Activated CD4-positive, alpha-beta memory T cell treated with anti-CD3 and anti-CD28 coated beads for 36 hours (primary cell): ENCODE measurements at regions not wholly inside any gene's neighbourhood (a gene's known extent, or its start where the extent isn't known, plus 50 kb on each side); places are given as distances from the start of the nearest gene placed in this dataset.
"Not testable (repeated sequence)": the region's sequence is repeated elsewhere in the genome, so short reads cannot be mapped to it uniquely, and the experiment has no call there.

Experiments used
- CTCF ChIA-PET: fragments of 350-600 bp; sonication (Branson Sonifier 250); formaldehyde crosslinking; loops from one replicate; lab custom pipeline; 2021; ENCODE audit warnings: antibody characterized with exemption, inconsistent platforms; lab: Charles Lee
- POLR2A ChIA-PET: fragments of 350-600 bp; sonication (Branson Sonifier 250); formaldehyde crosslinking; loops from one replicate; lab custom pipeline; 2021; ENCODE audit warnings: antibody characterized with exemption; lab: Charles Lee
- DNase-seq: peaks from one replicate; pipeline ENCODE4 v3.0.0-alpha.2; 2020
- H3K27ac Mint-ChIP-seq: one replicate; pipeline ENCODE4 v1.8.0; 2021; ENCODE audit warnings: mixed read lengths
- H3K27me3 Mint-ChIP-seq: one replicate; pipeline ENCODE4 v1.8.0; 2021; ENCODE audit warnings: mixed read lengths
- H3K36me3 Mint-ChIP-seq: one replicate; pipeline ENCODE4 v1.8.0; 2021; ENCODE audit warnings: mixed read lengths
- H3K4me1 Mint-ChIP-seq: one replicate; pipeline ENCODE4 v1.8.0; 2021; ENCODE audit warnings: low read depth, mixed read lengths
- H3K4me3 Mint-ChIP-seq: one replicate; pipeline ENCODE4 v1.8.0; 2021; ENCODE audit warnings: mild to moderate bottlenecking, mixed read lengths
- H3K9me3 Mint-ChIP-seq: one replicate; pipeline ENCODE4 v1.8.0; 2021; ENCODE audit warnings: mixed read lengths
- intact Hi-C: fragments of 100-400 bp; cut with micrococcal nuclease; formaldehyde crosslinking; loops from one replicate; pipeline ENCODE4 v1.15.1; 2023

GRCh38 chr4:131411393-131411792, 1737.7 kb upstream of the PCDH10 start:
- intact Hi-C loops, result no loop called here
- Mint-ChIP-seq H3K27me3 (no peaks in the 10 kb centered on the region), H3K4me1 (no peaks in the 10 kb centered on the region), H3K4me3 (no peak overlapping the region), H3K9me3 (peaks cover 6% of the 10 kb centered on the region), H3K27ac (no peak overlapping the region), H3K36me3 (no peaks in the 10 kb centered on the region)
- CTCF ChIA-PET, result no interaction called here
- no peak for DNase-seq
- POLR2A ChIA-PET, result no interaction called here

GRCh38 chr4:131419147-131419546, 1729.9 kb upstream of the PCDH10 start:
- Mint-ChIP-seq H3K27ac (no peak overlapping the region), H3K36me3 (no peaks in the 10 kb centered on the region)

GRCh38 chr4:131426023-131426758, 1722.9 kb upstream of the PCDH10 start:
- Mint-ChIP-seq H3K36me3 (no peaks in the 10 kb centered on the region), H3K27me3 (no peaks in the 10 kb centered on the region), H3K4me3 (no peak overlapping the region), H3K9me3 (peaks cover 16% of the 10 kb centered on the region), H3K27ac (no peak overlapping the region), H3K4me1 (no peaks in the 10 kb centered on the region)
- intact Hi-C loops, result no loop called here
- DNase-seq, result no peak
- CTCF ChIA-PET, result no interaction called here
- POLR2A ChIA-PET, result no interaction called here

More at GRCh38 chr4:131419147-131419546, 1729.9 kb upstream of the PCDH10 start:
- ChIA-PET POLR2A (no interaction called here), CTCF (no interaction called here)
- no peak for DNase-seq
- intact Hi-C loops, result no loop called here
- Mint-ChIP-seq H3K4me1 (no peaks in the 10 kb centered on the region), H3K27me3 (no peaks in the 10 kb centered on the region), H3K9me3 (peaks cover 4% of the 10 kb centered on the region), H3K4me3 (no peak overlapping the region)

- Mint-ChIP-seq H3K27ac (no peak overlapping the region), H3K4me3 (no peak overlapping the region), H3K27me3 (no peaks in the 10 kb centered on the region), H3K36me3 (no peaks in the 10 kb centered on the region), H3K9me3 (peaks cover 14% of the 10 kb centered on the region), H3K4me1 (no peaks in the 10 kb centered on the region)
- no peak for DNase-seq
- ChIA-PET CTCF (no interaction called here), POLR2A (no interaction called here)
- intact Hi-C loops, result no loop called here
Measured at GRCh38 chr4:131427000-131427399, 1722.1 kb upstream of the PCDH10 start.

GRCh38 chr4:131430302-131430701, 1718.8 kb upstream of the PCDH10 start:
- Mint-ChIP-seq H3K9me3 (peaks cover 15% of the 10 kb centered on the region), H3K36me3 (no peaks in the 10 kb centered on the region), H3K4me1 (no peaks in the 10 kb centered on the region), H3K4me3 (no peak overlapping the region), H3K27ac (no peak overlapping the region), H3K27me3 (no peaks in the 10 kb centered on the region)
- no peak for DNase-seq
- CTCF ChIA-PET, result no interaction called here
- POLR2A ChIA-PET, result no interaction called here
- intact Hi-C loops, result no loop called here

- intact Hi-C loops, result no loop called here
- Mint-ChIP-seq H3K27me3 (no peaks in the 10 kb centered on the region), H3K4me1 (no peaks in the 10 kb centered on the region), H3K27ac (no peak overlapping the region), H3K4me3 (no peak overlapping the region), H3K9me3 (peaks cover 24% of the 10 kb centered on the region), H3K36me3 (no peaks in the 10 kb centered on the region)
- DNase-seq, result no peak
- ChIA-PET CTCF (no interaction called here), POLR2A (no interaction called here)
Measured at GRCh38 chr4:131441004-131441688, 1707.9 kb upstream of the PCDH10 start.

- no peak overlapping the region for H3K27ac Mint-ChIP-seq
- H3K9me3 Mint-ChIP-seq, result no peaks in the 10 kb centered on the region
- DNase-seq, result no peak
- ChIA-PET POLR2A (no interaction called here), CTCF (no interaction called here)
- H3K27me3 Mint-ChIP-seq, result no peaks in the 10 kb centered on the region
- no peaks in the 10 kb centered on the region for H3K36me3 Mint-ChIP-seq
- no peaks in the 10 kb centered on the region for H3K4me1 Mint-ChIP-seq
- no peak overlapping the region for H3K4me3 Mint-ChIP-seq
- intact Hi-C loops, result no loop called here
Measured at GRCh38 chr4:131447883-131448282, 1701.2 kb upstream of the PCDH10 start.

GRCh38 chr4:131450572-131451209, 1698.4 kb upstream of the PCDH10 start:
- DNase-seq, result no peak
- H3K9me3 Mint-ChIP-seq, result peaks cover 12% of the 10 kb centered on the region
- H3K27ac Mint-ChIP-seq, result no peak overlapping the region
- H3K27me3 Mint-ChIP-seq, result no peaks in the 10 kb centered on the region
- H3K36me3 Mint-ChIP-seq, result no peaks in the 10 kb centered on the region
- no peaks in the 10 kb centered on the region for H3K4me1 Mint-ChIP-seq
- POLR2A ChIA-PET, result no interaction called here
- intact Hi-C loops, result no loop called here
- H3K4me3 Mint-ChIP-seq, result no peak overlapping the region
- CTCF ChIA-PET, result no interaction called here

- intact Hi-C loops, result no loop called here
- H3K27me3 Mint-ChIP-seq, result no peaks in the 10 kb centered on the region
- no peak overlapping the region for H3K27ac Mint-ChIP-seq
- no peaks in the 10 kb centered on the region for H3K36me3 Mint-ChIP-seq
- no peaks in the 10 kb centered on the region for H3K4me1 Mint-ChIP-seq
- ChIA-PET CTCF (no interaction called here), POLR2A (no interaction called here)
- peaks cover 19% of the 10 kb centered on the region for H3K9me3 Mint-ChIP-seq
- DNase-seq, result no peak
- H3K4me3 Mint-ChIP-seq, result no peak overlapping the region
Measured at GRCh38 chr4:131459430-131460101, 1689.5 kb upstream of the PCDH10 start.

- intact Hi-C loops, result no loop called here
- H3K4me3 Mint-ChIP-seq, result no peak overlapping the region
Measured at GRCh38 chr4:131470360-131470759, 1678.7 kb upstream of the PCDH10 start.

GRCh38 chr4:131488772-131489171, 1660.3 kb upstream of the PCDH10 start:
- no peak overlapping the region for H3K27ac Mint-ChIP-seq
- no peaks in the 10 kb centered on the region for H3K27me3 Mint-ChIP-seq
- H3K4me1 Mint-ChIP-seq, result no peaks in the 10 kb centered on the region
- ChIA-PET CTCF (no interaction called here), POLR2A (no interaction called here)
- H3K4me3 Mint-ChIP-seq, result no peak overlapping the region
- peaks cover 3% of the 10 kb centered on the region for H3K9me3 Mint-ChIP-seq
- no peak for DNase-seq
- intact Hi-C loops, result no loop called here
- no peaks in the 10 kb centered on the region for H3K36me3 Mint-ChIP-seq

More at GRCh38 chr4:131470360-131470759, 1678.7 kb upstream of the PCDH10 start:
- Mint-ChIP-seq H3K27ac (no peak overlapping the region), H3K9me3 (peaks cover 9% of the 10 kb centered on the region), H3K27me3 (no peaks in the 10 kb centered on the region), H3K4me1 (no peaks in the 10 kb centered on the region), H3K36me3 (no peaks in the 10 kb centered on the region)
- no peak for DNase-seq
- CTCF ChIA-PET, result no interaction called here
- POLR2A ChIA-PET, result no interaction called here

GRCh38 chr4:131496211-131496610, 1652.9 kb upstream of the PCDH10 start:
- H3K4me3 Mint-ChIP-seq, POLR2A ChIA-PET, intact Hi-C loops, H3K4me1 Mint-ChIP-seq, H3K27me3 Mint-ChIP-seq, DNase-seq, H3K36me3 Mint-ChIP-seq, CTCF ChIA-PET, H3K27ac Mint-ChIP-seq: not testable (repeated sequence)
- peaks cover 12% of the 10 kb centered on the region for H3K9me3 Mint-ChIP-seq
